ENCODE measurements at regions not wholly inside any gene's neighbourhood (a gene's known extent, or its start where the extent isn't known, plus 50 kb on each side); places are given as distances from the start of the nearest gene placed in this dataset.

- in situ Hi-C loops (cut with HindIII; ENCODE audit: low sequenced_read_pairs): no loop called here
- DNase-seq (ENCODE audit: low spot score): no peak
Observed at GRCh38 chr9:28045051-28045450, 471.8 kb upstream of the C9orf72 start.

GRCh38 chr9:28050046-28050445 is 476.8 kb upstream of the C9orf72 start:
- in situ Hi-C loops (cut with HindIII; ENCODE audit: low sequenced_read_pairs): no loop called here
- DNase-seq (ENCODE audit: low spot score): no peak

- DNase-seq (ENCODE audit: low spot score): no peak
- in situ Hi-C loops (cut with HindIII; ENCODE audit: low sequenced_read_pairs): no loop called here
Observed at GRCh38 chr9:28050941-28051340, 477.7 kb upstream of the C9orf72 start.

GRCh38 chr9:28051559-28052503 is 478.6 kb upstream of the C9orf72 start:
- in situ Hi-C loops (cut with HindIII; ENCODE audit: low sequenced_read_pairs): no loop called here
- no peak for DNase-seq (ENCODE audit: low spot score)

- in situ Hi-C loops (cut with HindIII; ENCODE audit: low sequenced_read_pairs): no loop called here
- no peak for DNase-seq (ENCODE audit: low spot score)
Observed at GRCh38 chr9:28053096-28053777, 480.0 kb upstream of the C9orf72 start.

GRCh38 chr9:28056006-28056405 is 482.7 kb upstream of the C9orf72 start:
- DNase-seq (ENCODE audit: low spot score): no peak
- in situ Hi-C loops (cut with HindIII; ENCODE audit: low sequenced_read_pairs): no loop called here

- in situ Hi-C loops (cut with HindIII; ENCODE audit: low sequenced_read_pairs): no loop called here
- no peak for DNase-seq (ENCODE audit: low spot score)
Observed at GRCh38 chr9:28056466-28056865, 483.2 kb upstream of the C9orf72 start.

GRCh38 chr9:28059192-28059591 is 485.9 kb upstream of the C9orf72 start:
- in situ Hi-C loops (cut with HindIII; ENCODE audit: low sequenced_read_pairs): no loop called here
- DNase-seq (ENCODE audit: low spot score): no peak

GRCh38 chr9:28064241-28064815 is 491.0 kb upstream of the C9orf72 start:
- peak; percentile 59 for DNase-seq (ENCODE audit: low spot score)
- in situ Hi-C loops (cut with HindIII; ENCODE audit: low sequenced_read_pairs): no loop called here

GRCh38 chr9:28073270-28073669 is 500.0 kb upstream of the C9orf72 start:
- peak; percentile 48 for DNase-seq (ENCODE audit: low spot score)
- in situ Hi-C loops (cut with HindIII; ENCODE audit: low sequenced_read_pairs): no loop called here

GRCh38 chr9:28079677-28080076 is 506.4 kb upstream of the C9orf72 start:
- in situ Hi-C loops (cut with HindIII; ENCODE audit: low sequenced_read_pairs): no loop called here
- no peak for DNase-seq (ENCODE audit: low spot score)

- in situ Hi-C loops (cut with HindIII; ENCODE audit: low sequenced_read_pairs): no loop called here
- no peak for DNase-seq (ENCODE audit: low spot score)
Observed at GRCh38 chr9:28082671-28083070, 509.4 kb upstream of the C9orf72 start.

GRCh38 chr9:28086881-28087280 is 513.6 kb upstream of the C9orf72 start:
- DNase-seq (ENCODE audit: low spot score): no peak
- in situ Hi-C loops (cut with HindIII; ENCODE audit: low sequenced_read_pairs): no loop called here

- in situ Hi-C loops (cut with HindIII; ENCODE audit: low sequenced_read_pairs): no loop called here
- no peak for DNase-seq (ENCODE audit: low spot score)
Observed at GRCh38 chr9:28092981-28093936, 520.0 kb upstream of the C9orf72 start.

GRCh38 chr9:28101509-28101908 is 528.2 kb upstream of the C9orf72 start:
- in situ Hi-C loops (cut with HindIII; ENCODE audit: low sequenced_read_pairs): no loop called here
- no peak for DNase-seq (ENCODE audit: low spot score)

GRCh38 chr9:28105001-28105400 is 531.7 kb upstream of the C9orf72 start:
- in situ Hi-C loops (cut with HindIII; ENCODE audit: low sequenced_read_pairs): no loop called here

GRCh38 chr9:28120184-28120583 is 546.9 kb upstream of the C9orf72 start:
- in situ Hi-C loops (cut with HindIII; ENCODE audit: low sequenced_read_pairs): no loop called here
- no peak for DNase-seq (ENCODE audit: low spot score)

More at GRCh38 chr9:28105001-28105400, 531.7 kb upstream of the C9orf72 start:
- no peak for DNase-seq (ENCODE audit: low spot score)

GRCh38 chr9:28120626-28121025 is 547.3 kb upstream of the C9orf72 start:
- in situ Hi-C loops (cut with HindIII; ENCODE audit: low sequenced_read_pairs): no loop called here
- no peak for DNase-seq (ENCODE audit: low spot score)

GRCh38 chr9:28121366-28121765 is 548.1 kb upstream of the C9orf72 start:
- DNase-seq (ENCODE audit: low spot score): no peak
- in situ Hi-C loops (cut with HindIII; ENCODE audit: low sequenced_read_pairs): no loop called here

All from G401 (cell line).